HEK293 (cell line): ENCODE measurements at regions not wholly inside any gene's neighbourhood (a gene's known extent, or its start where the extent isn't known, plus 50 kb on each side); places are given as distances from the start of the nearest gene placed in this dataset.

ENCODE experiments used
- CTCF ChIA-PET: fragments of 350-600 bp; formaldehyde crosslinking; extraction: SDS; loops from one replicate; lab custom pipeline; 2021; ENCODE audit warnings: antibody characterized with exemption; lab: Yijun Ruan, JAX
- POLR2A ChIA-PET: fragments of 300-600 bp; formaldehyde crosslinking; extraction: SDS; loops from one replicate; lab custom pipeline; 2020; ENCODE audit warnings: antibody characterized with exemption, inconsistent platforms; lab: Yijun Ruan, JAX
- H3K27ac ChIP-seq: fragments of 200-500 bp; sonication (Bioruptor generic); 2 replicates; pipeline ENCODE4 v1.5.1; 2014; ENCODE audit warnings: low read depth, low read length, control low read depth, inconsistent platforms; ENCODE audit errors: extremely low read depth
- H3K36me3 ChIP-seq, 2 experiments: fragments of 200-500 bp in 1 of 2; sonication (Bioruptor generic) in 1 of 2; 1 replicate in 1 of 2; 2 replicates in 1 of 2; pipeline ENCODE4 v1.5.1; 2014 to 2017; ENCODE audit warnings: inconsistent platforms in 2 of 2, low read length in 2 of 2; ENCODE audit not compliant: control insufficient read depth in 2 of 2, insufficient read depth in 1 of 2
- H3K4me1 ChIP-seq: fragments of 200-500 bp; sonication (Bioruptor generic); 2 replicates; pipeline ENCODE4 v1.5.1; 2014; ENCODE audit warnings: mild to moderate bottlenecking, low read length, inconsistent platforms; ENCODE audit not compliant: control insufficient read depth, insufficient read depth
- H3K4me3 ChIP-seq: 2 replicates; pipeline ENCODE4 v1.5.1; 2011; ENCODE audit warnings: low read depth, mild to moderate bottlenecking, control low read depth, low read length, moderate library complexity
- H3K9me3 ChIP-seq: fragments of 200-500 bp; sonication (Bioruptor generic); 2 replicates; pipeline ENCODE4 v1.5.1; 2014; ENCODE audit warnings: low read depth, low read length, inconsistent platforms; ENCODE audit not compliant: control insufficient read depth, insufficient read depth
- HOXA7 ChIP-seq: sonication (generic); formaldehyde crosslinking; IDR thresholded peaks from 2 replicates; pipeline ENCODE4 v1.8.1; 2022; ENCODE audit warnings: missing genetic modification reagents, borderline replicate concordance
- KLF17 ChIP-seq: fragments of 450-650 bp; formaldehyde crosslinking; IDR thresholded peaks from 2 replicates; pipeline ENCODE4 v1.5.1; 2016; ENCODE audit warnings: missing biosample characterization, missing genetic modification characterization
- OVOL3 ChIP-seq: fragments of 450-650 bp; formaldehyde crosslinking; IDR thresholded peaks from 2 replicates; pipeline ENCODE4 v1.5.1; 2016; ENCODE audit warnings: missing biosample characterization, missing genetic modification characterization
- PRDM1 ChIP-seq: fragments of 450-650 bp; formaldehyde crosslinking; IDR thresholded peaks from 2 replicates; pipeline ENCODE4; 2016; ENCODE audit warnings: missing biosample characterization, missing genetic modification characterization
- SP2 ChIP-seq: fragments of 450-650 bp; formaldehyde crosslinking; IDR thresholded peaks from 2 replicates; pipeline ENCODE4 v1.5.1; 2016; ENCODE audit warnings: missing biosample characterization, missing genetic modification characterization
- ZNF16 ChIP-seq: fragments of 450-650 bp; formaldehyde crosslinking; IDR thresholded peaks from 2 replicates; pipeline ENCODE4 v1.5.1; 2016; ENCODE audit warnings: low read depth, missing biosample characterization, missing genetic modification characterization
- ZNF184 ChIP-seq: fragments of 450-650 bp; IDR thresholded peaks from 2 replicates; pipeline ENCODE4 v1.5.1; 2018; ENCODE audit warnings: missing biosample characterization, mild to moderate bottlenecking, missing genetic modification characterization
- ZNF23 ChIP-seq: fragments of 450-650 bp; formaldehyde crosslinking; IDR thresholded peaks from 2 replicates; pipeline ENCODE4 v1.5.1; 2016; ENCODE audit warnings: missing biosample characterization, missing genetic modification characterization, borderline replicate concordance
- ZNF274 ChIP-seq, 2 experiments: fragments of 200-500 bp in 1 of 2; fragments of 450-650 bp in 1 of 2; sonication (Bioruptor generic) in 1 of 2; formaldehyde crosslinking in 1 of 2; IDR thresholded peaks; 2 replicates each; pipeline versions ENCODE4 v1.5.1 to v1.6.1; 2014 to 2016; ENCODE audit warnings: borderline replicate concordance in 1 of 2, inconsistent platforms in 1 of 2, low read length in 1 of 2, missing biosample characterization in 1 of 2, missing genetic modification characterization in 1 of 2
- ZNF280D ChIP-seq: fragments of 450-650 bp; formaldehyde crosslinking; IDR thresholded peaks from 2 replicates; pipeline ENCODE4 v1.5.1; 2016; ENCODE audit warnings: missing biosample characterization, missing genetic modification characterization
- ZNF311 ChIP-seq: fragments of 450-650 bp; formaldehyde crosslinking; IDR thresholded peaks from 2 replicates; pipeline ENCODE4 v1.5.1; 2017; ENCODE audit warnings: missing biosample characterization, missing genetic modification characterization, borderline replicate concordance
- ZNF473 ChIP-seq: fragments of 450-650 bp; formaldehyde crosslinking; IDR thresholded peaks from 2 replicates; pipeline ENCODE4 v1.5.1; 2017; ENCODE audit warnings: missing biosample characterization, missing genetic modification characterization
- ZNF549 ChIP-seq: fragments of 450-650 bp; IDR thresholded peaks from 2 replicates; pipeline ENCODE4 v1.5.1; 2018; ENCODE audit warnings: missing biosample characterization, missing genetic modification characterization, mild to moderate bottlenecking, inconsistent platforms, moderate library complexity
- ZNF670 ChIP-seq: fragments of 450-650 bp; formaldehyde crosslinking; IDR thresholded peaks from 2 replicates; pipeline ENCODE4 v1.5.1; 2016; ENCODE audit warnings: missing biosample characterization, missing genetic modification characterization, low read depth
- TF ChIP-seq, protein P1 (sequence below): fragments of 450-650 bp; formaldehyde crosslinking; conservative IDR thresholded peaks from 2 replicates; pipeline ENCODE4 v1.5.1; 2016; ENCODE audit warnings: low read depth, missing biosample characterization, missing genetic modification characterization
- TF ChIP-seq, protein P2 (sequence below): fragments of 450-650 bp; formaldehyde crosslinking; optimal IDR thresholded peaks from 2 replicates; pipeline ENCODE3; 2016; ENCODE audit warnings: missing biosample characterization, mild to moderate bottlenecking, missing genetic modification characterization
- TF ChIP-seq, protein P3 (sequence below): fragments of 450-650 bp; formaldehyde crosslinking; IDR thresholded peaks from 2 replicates; pipeline ENCODE4 v1.5.1; 2016; ENCODE audit warnings: missing biosample characterization, missing genetic modification characterization, borderline replicate concordance

DNA sequence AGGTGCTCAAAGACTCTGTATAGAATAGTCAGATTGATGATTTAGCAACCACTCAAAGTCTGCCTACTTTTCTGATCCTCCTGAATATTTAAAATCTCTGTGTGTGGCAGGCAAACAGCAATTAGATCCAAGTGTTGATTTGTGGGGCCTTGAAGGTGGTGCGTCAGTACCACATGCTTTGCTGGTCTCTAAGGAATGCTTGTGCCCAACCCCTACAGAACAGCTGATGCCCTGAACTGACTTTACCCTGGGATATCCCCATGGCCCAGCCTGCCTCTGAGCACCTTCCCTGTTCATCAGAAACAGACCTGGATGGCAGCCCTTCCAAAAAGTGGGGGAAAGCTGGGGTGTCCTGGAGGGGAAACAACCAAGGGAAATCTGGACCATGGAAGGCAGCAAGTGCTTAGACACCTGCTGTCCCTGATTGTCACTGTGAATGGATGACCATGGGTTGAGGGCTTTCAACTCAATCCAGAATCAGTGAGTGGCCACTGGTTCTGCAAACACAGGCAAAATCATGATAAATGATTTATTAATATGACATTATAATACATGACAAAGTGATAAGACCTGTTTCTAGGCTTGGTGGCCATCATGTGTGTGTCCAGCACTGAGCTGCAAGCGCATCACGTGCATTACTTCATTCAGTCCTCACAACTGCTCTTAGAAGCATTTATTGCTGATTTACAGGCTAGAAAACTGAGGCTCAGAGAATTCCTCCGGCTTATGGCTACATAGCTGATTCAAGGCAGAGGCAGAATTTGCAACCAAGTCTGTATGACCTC is 76.1 kb upstream of the TPM1 start:
- POLR2A ChIA-PET = no interaction called here
- H3K27ac ChIP-seq = no peak overlapping the region
- TF ChIP-seq, protein P1, sequence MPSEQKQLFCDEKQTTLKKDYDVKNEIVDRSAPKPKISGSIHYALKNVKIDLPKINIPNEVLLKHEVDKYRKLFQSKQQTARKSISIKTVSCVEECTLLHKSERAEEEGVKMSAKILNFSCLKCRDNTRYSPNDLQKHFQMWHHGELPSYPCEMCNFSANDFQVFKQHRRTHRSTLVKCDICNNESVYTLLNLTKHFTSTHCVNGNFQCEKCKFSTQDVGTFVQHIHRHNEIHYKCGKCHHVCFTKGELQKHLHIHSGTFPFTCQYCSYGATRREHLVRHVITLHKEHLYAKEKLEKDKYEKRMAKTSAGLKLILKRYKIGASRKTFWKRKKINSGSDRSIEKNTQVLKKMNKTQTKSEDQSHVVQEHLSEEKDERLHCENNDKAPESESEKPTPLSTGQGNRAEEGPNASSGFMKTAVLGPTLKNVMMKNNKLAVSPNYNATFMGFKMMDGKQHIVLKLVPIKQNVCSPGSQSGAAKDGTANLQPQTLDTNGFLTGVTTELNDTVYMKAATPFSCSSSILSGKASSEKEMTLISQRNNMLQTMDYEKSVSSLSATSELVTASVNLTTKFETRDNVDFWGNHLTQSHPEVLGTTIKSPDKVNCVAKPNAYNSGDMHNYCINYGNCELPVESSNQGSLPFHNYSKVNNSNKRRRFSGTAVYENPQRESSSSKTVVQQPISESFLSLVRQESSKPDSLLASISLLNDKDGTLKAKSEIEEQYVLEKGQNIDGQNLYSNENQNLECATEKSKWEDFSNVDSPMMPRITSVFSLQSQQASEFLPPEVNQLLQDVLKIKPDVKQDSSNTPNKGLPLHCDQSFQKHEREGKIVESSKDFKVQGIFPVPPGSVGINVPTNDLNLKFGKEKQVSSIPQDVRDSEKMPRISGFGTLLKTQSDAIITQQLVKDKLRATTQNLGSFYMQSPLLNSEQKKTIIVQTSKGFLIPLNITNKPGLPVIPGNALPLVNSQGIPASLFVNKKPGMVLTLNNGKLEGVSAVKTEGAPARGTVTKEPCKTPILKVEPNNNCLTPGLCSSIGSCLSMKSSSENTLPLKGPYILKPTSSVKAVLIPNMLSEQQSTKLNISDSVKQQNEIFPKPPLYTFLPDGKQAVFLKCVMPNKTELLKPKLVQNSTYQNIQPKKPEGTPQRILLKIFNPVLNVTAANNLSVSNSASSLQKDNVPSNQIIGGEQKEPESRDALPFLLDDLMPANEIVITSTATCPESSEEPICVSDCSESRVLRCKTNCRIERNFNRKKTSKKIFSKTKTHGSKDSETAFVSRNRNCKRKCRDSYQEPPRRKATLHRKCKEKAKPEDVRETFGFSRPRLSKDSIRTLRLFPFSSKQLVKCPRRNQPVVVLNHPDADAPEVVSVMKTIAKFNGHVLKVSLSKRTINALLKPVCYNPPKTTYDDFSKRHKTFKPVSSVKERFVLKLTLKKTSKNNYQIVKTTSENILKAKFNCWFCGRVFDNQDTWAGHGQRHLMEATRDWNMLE (tag by site-specific recombination) = no peak
- TF ChIP-seq ZNF473 (tag by site-specific recombination) = no peak
- no peak for TF ChIP-seq ZNF23 (tag by site-specific recombination)
- no peak for TF ChIP-seq PRDM1 (tag by site-specific recombination)
- no peak for TF ChIP-seq ZNF670 (tag by site-specific recombination)
- no peak for TF ChIP-seq ZNF274 (IDR thresholded peaks at IDR 0.05; ENCODE audit: low read length)
- TF ChIP-seq ZNF274 (tag by site-specific recombination; IDR thresholded peaks at IDR 0.05; ENCODE audit: borderline replicate concordance) = no peak
- TF ChIP-seq, protein P2, sequence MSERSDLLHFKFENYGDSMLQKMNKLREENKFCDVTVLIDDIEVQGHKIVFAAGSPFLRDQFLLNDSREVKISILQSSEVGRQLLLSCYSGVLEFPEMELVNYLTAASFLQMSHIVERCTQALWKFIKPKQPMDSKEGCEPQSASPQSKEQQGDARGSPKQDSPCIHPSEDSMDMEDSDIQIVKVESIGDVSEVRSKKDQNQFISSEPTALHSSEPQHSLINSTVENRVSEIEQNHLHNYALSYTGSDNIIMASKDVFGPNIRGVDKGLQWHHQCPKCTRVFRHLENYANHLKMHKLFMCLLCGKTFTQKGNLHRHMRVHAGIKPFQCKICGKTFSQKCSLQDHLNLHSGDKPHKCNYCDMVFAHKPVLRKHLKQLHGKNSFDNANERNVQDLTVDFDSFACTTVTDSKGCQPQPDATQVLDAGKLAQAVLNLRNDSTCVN (tag by site-specific recombination) = no peak
- no peak for TF ChIP-seq ZNF549 (tag by site-specific recombination)
- no peak for TF ChIP-seq SP2
- TF ChIP-seq ZNF16 = no peak
- TF ChIP-seq HOXA7 (CRISPR knock-in tag) = no peak
- no peak for TF ChIP-seq ZNF280D (tag by site-specific recombination)
- TF ChIP-seq, all 188 proteins: peak for 0
- no peaks in the 10 kb centered on the region for H3K36me3 ChIP-seq
- no peaks in the 10 kb centered on the region for H3K4me1 ChIP-seq
- CTCF ChIA-PET = no interaction called here
- no peak overlapping the region for H3K4me3 ChIP-seq
- H3K9me3 ChIP-seq = no peaks in the 10 kb centered on the region

DNA sequence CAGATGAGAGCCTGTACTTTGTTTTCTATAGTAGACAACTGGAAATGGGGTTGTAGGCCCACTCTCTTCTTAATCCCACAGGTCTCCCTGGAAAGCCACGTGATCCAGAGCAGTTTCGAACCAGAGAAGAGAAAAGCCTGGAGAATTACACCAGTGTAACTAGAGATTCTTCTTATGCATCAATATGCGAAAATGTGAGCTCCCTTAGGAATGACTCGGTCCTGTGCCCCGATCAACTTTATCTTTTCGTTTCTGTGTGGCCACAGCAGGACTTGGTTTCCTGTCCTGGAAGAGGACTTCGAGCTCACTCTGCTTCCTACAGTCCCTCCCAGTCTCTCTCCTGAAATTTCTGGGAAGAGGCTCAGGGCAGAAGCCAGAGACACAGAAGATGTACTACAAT is 73.8 kb upstream of the TPM1 start:
- Histone ChIP-seq H3K9me3 (no peaks in the 10 kb centered on the region), H3K27ac (no peak overlapping the region), H3K4me3 (no peak overlapping the region), H3K36me3 (no peaks in the 10 kb centered on the region), H3K4me1 (no peaks in the 10 kb centered on the region)
- POLR2A ChIA-PET = no interaction called here
- CTCF ChIA-PET = no interaction called here
- TF ChIP-seq ZNF311 (no peak), ZNF184 (tag by site-specific recombination) (no peak), OVOL3 (tag by site-specific recombination) (no peak), KLF17 (no peak)
- TF ChIP-seq, protein P3, sequence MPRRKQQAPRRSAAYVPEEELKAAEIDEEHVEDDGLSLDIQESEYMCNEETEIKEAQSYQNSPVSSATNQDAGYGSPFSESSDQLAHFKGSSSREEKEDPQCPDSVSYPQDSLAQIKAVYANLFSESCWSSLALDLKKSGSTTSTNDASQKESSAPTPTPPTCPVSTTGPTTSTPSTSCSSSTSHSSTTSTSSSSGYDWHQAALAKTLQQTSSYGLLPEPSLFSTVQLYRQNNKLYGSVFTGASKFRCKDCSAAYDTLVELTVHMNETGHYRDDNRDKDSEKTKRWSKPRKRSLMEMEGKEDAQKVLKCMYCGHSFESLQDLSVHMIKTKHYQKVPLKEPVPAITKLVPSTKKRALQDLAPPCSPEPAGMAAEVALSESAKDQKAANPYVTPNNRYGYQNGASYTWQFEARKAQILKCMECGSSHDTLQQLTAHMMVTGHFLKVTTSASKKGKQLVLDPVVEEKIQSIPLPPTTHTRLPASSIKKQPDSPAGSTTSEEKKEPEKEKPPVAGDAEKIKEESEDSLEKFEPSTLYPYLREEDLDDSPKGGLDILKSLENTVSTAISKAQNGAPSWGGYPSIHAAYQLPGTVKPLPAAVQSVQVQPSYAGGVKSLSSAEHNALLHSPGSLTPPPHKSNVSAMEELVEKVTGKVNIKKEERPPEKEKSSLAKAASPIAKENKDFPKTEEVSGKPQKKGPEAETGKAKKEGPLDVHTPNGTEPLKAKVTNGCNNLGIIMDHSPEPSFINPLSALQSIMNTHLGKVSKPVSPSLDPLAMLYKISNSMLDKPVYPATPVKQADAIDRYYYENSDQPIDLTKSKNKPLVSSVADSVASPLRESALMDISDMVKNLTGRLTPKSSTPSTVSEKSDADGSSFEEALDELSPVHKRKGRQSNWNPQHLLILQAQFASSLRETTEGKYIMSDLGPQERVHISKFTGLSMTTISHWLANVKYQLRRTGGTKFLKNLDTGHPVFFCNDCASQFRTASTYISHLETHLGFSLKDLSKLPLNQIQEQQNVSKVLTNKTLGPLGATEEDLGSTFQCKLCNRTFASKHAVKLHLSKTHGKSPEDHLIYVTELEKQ = no peak
